Nephron progenitor cell (in vitro differentiated cells): ENCODE measurements at regions not wholly inside any gene's neighbourhood (a gene's known extent, or its start where the extent isn't known, plus 50 kb on each side); places are given as distances from the start of the nearest gene placed in this dataset.

Experiments
- DNase-seq: peaks from one replicate; pipeline ENCODE4 v3.0.0; 2021
- H3K27ac Mint-ChIP-seq: 2 replicates; pipeline ENCODE4 v1.8.0; 2021; ENCODE audit warnings: mild to moderate bottlenecking, moderate library complexity, mixed read lengths
- H3K27me3 Mint-ChIP-seq: 2 replicates; pipeline ENCODE4 v1.8.0; 2021; ENCODE audit warnings: mild to moderate bottlenecking, low read depth, mixed read lengths; ENCODE audit not compliant: poor library complexity
- H3K36me3 Mint-ChIP-seq: 2 replicates; pipeline ENCODE4 v1.8.0; 2021; ENCODE audit warnings: low read depth, mixed read lengths
- H3K4me1 Mint-ChIP-seq: 2 replicates; pipeline ENCODE4 v1.8.0; 2021; ENCODE audit warnings: mixed read lengths
- H3K4me3 Mint-ChIP-seq: 2 replicates; pipeline ENCODE4 v1.8.0; 2021; ENCODE audit warnings: mild to moderate bottlenecking, moderate library complexity, mixed read lengths
- H3K9me3 Mint-ChIP-seq: 2 replicates; pipeline ENCODE4 v1.8.0; 2021; ENCODE audit warnings: mild to moderate bottlenecking, moderate library complexity, mixed read lengths
- TF ChIP-seq, protein P1 (sequence below): fragments of 200-600 bp; sonication (generic); IDR thresholded peaks from 2 replicates; pipeline ENCODE4 v1.5.0; 2021; ENCODE audit warnings: antibody characterized with exemption

DNA sequence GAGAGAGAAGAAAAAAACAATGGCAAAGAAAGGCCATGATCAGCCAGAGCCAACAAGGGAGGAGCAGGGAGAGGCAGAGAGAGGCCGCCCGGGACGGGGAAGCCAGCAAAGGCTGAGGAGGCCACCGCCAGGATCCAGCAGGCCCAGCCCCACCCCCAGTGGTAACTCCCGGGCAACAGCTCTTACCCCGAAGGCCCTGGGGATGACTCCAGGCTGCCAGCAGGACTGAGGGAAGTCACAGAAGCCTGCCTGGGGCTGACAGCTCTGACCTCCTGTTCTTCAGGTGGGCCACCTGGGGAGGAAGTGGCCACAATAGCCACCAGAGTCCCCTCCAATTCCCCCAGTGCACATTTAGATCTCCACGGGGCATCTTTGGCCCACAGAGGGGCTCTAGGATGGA is 184.3 kb upstream of the LINGO1 start:
- Mint-ChIP-seq H3K9me3 (no peaks in the 10 kb centered on the region), H3K36me3 (no peaks in the 10 kb centered on the region), H3K27ac (no peak overlapping the region), H3K4me3 (peak overlapping the region; percentile 33), H3K27me3 (peaks cover 58% of the 10 kb centered on the region), H3K4me1 (peaks cover 48% of the 10 kb centered on the region)
- TF ChIP-seq, protein P1, sequence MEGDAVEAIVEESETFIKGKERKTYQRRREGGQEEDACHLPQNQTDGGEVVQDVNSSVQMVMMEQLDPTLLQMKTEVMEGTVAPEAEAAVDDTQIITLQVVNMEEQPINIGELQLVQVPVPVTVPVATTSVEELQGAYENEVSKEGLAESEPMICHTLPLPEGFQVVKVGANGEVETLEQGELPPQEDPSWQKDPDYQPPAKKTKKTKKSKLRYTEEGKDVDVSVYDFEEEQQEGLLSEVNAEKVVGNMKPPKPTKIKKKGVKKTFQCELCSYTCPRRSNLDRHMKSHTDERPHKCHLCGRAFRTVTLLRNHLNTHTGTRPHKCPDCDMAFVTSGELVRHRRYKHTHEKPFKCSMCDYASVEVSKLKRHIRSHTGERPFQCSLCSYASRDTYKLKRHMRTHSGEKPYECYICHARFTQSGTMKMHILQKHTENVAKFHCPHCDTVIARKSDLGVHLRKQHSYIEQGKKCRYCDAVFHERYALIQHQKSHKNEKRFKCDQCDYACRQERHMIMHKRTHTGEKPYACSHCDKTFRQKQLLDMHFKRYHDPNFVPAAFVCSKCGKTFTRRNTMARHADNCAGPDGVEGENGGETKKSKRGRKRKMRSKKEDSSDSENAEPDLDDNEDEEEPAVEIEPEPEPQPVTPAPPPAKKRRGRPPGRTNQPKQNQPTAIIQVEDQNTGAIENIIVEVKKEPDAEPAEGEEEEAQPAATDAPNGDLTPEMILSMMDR, result no peak
- peak; percentile 35 for DNase-seq

DNA sequence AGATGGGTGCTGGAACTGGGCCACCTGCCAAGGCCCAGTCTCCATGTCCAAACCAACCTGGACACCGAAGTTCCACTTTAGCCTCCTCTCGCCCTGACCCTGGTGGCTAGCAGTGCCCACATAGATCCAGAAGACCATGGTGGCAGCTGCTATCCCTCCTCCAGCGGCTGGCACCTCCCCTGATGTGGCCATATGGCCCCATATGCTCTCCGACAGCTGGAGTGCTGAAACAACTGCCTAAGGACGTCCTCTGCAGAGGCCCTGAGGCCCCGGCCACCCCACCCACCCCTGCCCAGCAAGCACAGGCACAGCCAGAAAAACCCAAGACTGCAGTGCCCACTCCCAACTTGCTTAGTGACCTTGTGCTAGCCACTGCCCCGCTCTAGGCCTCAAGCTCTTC is 182.3 kb upstream of the LINGO1 start:
- Mint-ChIP-seq H3K27me3 (peaks cover 42% of the 10 kb centered on the region), H3K27ac (no peak overlapping the region)
- TF ChIP-seq, protein P1, result no peak

DNA sequence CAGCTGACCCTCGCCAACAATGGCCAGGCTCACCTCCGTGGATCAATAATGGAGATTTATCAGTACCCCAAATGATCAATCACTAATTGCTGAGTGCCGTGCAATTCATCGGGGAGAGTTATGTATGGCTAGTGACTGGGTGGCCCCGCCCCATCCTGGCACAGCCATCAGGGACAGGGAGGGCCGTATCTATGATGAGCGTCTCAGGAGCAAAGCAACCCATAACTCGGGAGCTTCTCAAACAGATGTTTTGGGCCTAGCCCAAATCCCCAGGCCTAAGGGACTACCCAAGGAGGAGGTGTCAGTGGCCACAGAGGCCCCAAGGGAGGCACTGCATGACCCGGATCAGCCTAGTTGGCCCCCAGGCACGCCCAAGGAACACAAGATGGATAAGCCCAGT is 180.0 kb upstream of the LINGO1 start:
- Mint-ChIP-seq H3K27me3 (peaks cover 24% of the 10 kb centered on the region), H3K4me1 (peaks cover 52% of the 10 kb centered on the region), H3K9me3 (no peaks in the 10 kb centered on the region), H3K36me3 (no peaks in the 10 kb centered on the region), H3K4me3 (no peak overlapping the region), H3K27ac (no peak overlapping the region)
- no peak for DNase-seq
- TF ChIP-seq, protein P1, result no peak

More for the DNA sequence above, 182.3 kb upstream of the LINGO1 start:
- no peaks in the 10 kb centered on the region for H3K9me3 Mint-ChIP-seq
- no peaks in the 10 kb centered on the region for H3K36me3 Mint-ChIP-seq
- DNase-seq, result no peak
- H3K4me3 Mint-ChIP-seq, result no peak overlapping the region
- peaks cover 51% of the 10 kb centered on the region for H3K4me1 Mint-ChIP-seq

DNA sequence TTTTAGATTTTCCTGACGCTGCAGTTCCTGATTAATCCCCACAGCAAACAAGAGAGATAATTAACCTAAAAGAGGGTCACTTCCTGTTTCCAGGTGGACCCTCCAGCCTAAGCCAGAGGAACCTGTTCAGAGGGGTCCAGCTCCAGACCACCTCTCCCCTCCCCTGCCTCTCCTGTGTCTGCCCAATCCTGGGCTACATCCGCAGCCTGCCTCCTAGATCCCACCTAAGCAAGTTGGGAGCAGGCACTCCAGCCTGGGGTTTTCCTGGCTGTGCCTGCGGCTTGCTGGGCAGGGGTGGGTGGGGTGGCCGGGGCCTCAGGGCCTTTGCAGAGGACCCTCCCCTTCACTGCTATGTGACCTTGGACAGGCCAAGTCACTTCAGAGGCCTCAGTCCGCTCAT is 178.6 kb upstream of the LINGO1 start:
- no peaks in the 10 kb centered on the region for H3K36me3 Mint-ChIP-seq
- TF ChIP-seq, protein P1, result no peak
- no peak overlapping the region for H3K4me3 Mint-ChIP-seq
- H3K27me3 Mint-ChIP-seq, result peaks cover 18% of the 10 kb centered on the region
- no peaks in the 10 kb centered on the region for H3K9me3 Mint-ChIP-seq
- no peak for DNase-seq
- H3K4me1 Mint-ChIP-seq, result peaks cover 48% of the 10 kb centered on the region
- H3K27ac Mint-ChIP-seq, result no peak overlapping the region

DNA sequence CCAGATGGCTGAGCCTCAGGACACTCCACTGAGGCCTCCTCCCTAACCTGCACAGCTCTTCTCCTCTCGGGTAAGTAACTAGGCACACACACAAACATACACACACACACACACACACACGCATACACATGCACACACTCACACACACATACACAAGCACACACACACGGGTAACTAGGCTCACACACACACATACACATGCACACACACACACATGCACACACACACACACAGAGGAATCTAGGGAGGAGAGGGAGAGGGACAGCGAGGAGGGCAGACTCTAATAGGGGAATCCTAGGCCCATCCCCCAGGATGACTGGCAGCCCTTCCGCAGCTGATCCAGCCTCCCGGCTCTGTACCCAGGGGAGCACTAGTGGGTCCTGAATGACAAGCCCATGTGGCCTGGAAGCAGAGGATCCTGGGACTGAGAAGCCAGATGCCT is 177.4 kb upstream of the LINGO1 start:
- TF ChIP-seq, protein P1, result no peak
- peak; percentile 54 for DNase-seq
- Mint-ChIP-seq H3K27ac (peak overlapping the region; percentile 60), H3K4me3 (peak overlapping the region; percentile 22), H3K36me3 (no peaks in the 10 kb centered on the region), H3K9me3 (no peaks in the 10 kb centered on the region), H3K27me3 (peaks cover 17% of the 10 kb centered on the region), H3K4me1 (peaks cover 42% of the 10 kb centered on the region)

DNA sequence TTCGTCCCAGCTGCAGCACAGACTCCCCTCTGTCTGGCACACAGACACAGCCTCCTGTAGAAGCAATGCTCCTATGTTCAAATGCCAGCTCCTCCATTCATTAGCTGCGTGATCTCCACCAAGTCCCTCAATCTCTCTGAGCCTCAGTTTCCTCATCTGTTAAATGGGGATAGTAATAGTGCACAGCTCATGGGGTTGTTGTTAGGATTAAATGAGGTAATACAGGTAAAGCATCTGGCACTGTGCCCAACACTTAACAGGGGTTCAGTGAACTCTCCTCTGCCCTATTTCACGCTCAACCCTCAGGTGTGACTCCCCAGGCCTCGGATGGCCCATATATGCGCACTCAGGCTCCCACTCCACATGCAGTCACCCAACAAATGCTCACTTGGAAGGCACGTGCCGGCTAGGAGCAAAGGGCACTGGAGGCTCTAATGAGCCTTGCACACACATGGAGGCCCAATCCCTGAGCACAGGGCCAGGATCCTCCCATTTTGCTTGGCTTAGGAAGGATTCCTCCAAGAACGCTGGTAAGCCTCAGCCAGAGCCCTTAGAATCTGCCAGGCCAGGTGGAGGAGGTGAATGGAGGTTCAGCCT is 176.0 kb upstream of the LINGO1 start:
- peaks cover 18% of the 10 kb centered on the region for H3K27me3 Mint-ChIP-seq

More for the DNA sequence above, 176.0 kb upstream of the LINGO1 start:
- H3K4me1 Mint-ChIP-seq, result peaks cover 48% of the 10 kb centered on the region
- TF ChIP-seq, protein P1, result no peak
- no peak overlapping the region for H3K4me3 Mint-ChIP-seq
- DNase-seq, result no peak
- H3K36me3 Mint-ChIP-seq, result no peaks in the 10 kb centered on the region
- no peaks in the 10 kb centered on the region for H3K9me3 Mint-ChIP-seq
- H3K27ac Mint-ChIP-seq, result no peak overlapping the region
